ENCODE measurements at regions not wholly inside any gene's neighbourhood (a gene's known extent, or its start where the extent isn't known, plus 50 kb on each side); places are given as distances from the start of the nearest gene placed in this dataset.

- TF ChIP-seq MYNN (IDR thresholded peaks at IDR 0.05) (no peak), MYNN (CRISPR knock-in tag; IDR thresholded peaks at IDR 0.05) (no peak), ZNF316 (IDR thresholded peaks at IDR 0.05) (peak; percentile 80), MAFG (tag; conservative IDR thresholded peaks at IDR 0.05) (0 out of 2 replicates have a peak, but pooled peaks have one; percentile 38), MAFK (IDR thresholded peaks at IDR 0.05; ENCODE audit: low read length) (peak; percentile 87), MAFF (IDR thresholded peaks at IDR 0.05; ENCODE audit: low read length) (peak; percentile 83), C11orf30 (IDR thresholded peaks at IDR 0.05; ENCODE audit: low read depth) (peak; percentile 33; the same call in 1 of the 2 replicates)
- ATAC-seq (no peak), DNase-seq (ENCODE audit: extremely low read depth in 1 of 4, low spot score in 3 of 4) (no peak), FAIRE-seq (no peak)
- H2AFZ ChIP-seq (ENCODE audit: low read depth, low read length): no peak overlapping the region
- no TSS peak for BruUV-seq (replicated peaks)
- H3K9me1 ChIP-seq (ENCODE audit: control insufficient read depth, insufficient read depth, low read length): no peaks in the 10 kb centered on the region
- H3K36me3 ChIP-seq (ENCODE audit: control insufficient read depth, insufficient read depth, low read length): no peaks in the 10 kb centered on the region
- no peaks in the 10 kb centered on the region for H3K79me2 ChIP-seq (ENCODE audit: control insufficient read depth, insufficient read depth, low read length)
- CTCF ChIA-PET (ENCODE audit: low intra/inter-chr PET ratio): no interaction called here
- intact Hi-C loops (cut with micrococcal nuclease) (no loop called here), in situ Hi-C loops (cut with MboI) (no loop called here)
- H3K27ac ChIP-seq (ENCODE audit: extremely low read depth, low read depth, low read length): no peak overlapping the region
- 0% methylated on average over 1 of the region's 1 CpG for WGBS (ENCODE audit: insufficient coverage, low coverage, missing lambda C conversion rate)
- no peak overlapping the region for H3K4me3 ChIP-seq
- POLR2A ChIA-PET: no interaction called here
- H3K4me2 ChIP-seq (ENCODE audit: insufficient read depth, low read length): no peak overlapping the region
- H3K9ac ChIP-seq (ENCODE audit: insufficient read depth in 1 of 2, low read depth in 2 of 2, low read length in 2 of 2): no peak overlapping the region
- H3K4me1 ChIP-seq (replicated peaks in 1 of 2; ENCODE audit: control insufficient read depth in 2 of 2, insufficient read depth in 2 of 2, low read length in 2 of 2): no peaks in the 10 kb centered on the region
- H4K20me1 ChIP-seq (replicated peaks; ENCODE audit: control insufficient read depth, insufficient read depth, low read length): no peaks in the 10 kb centered on the region
- H3K9me3 ChIP-seq (replicated peaks; ENCODE audit: control insufficient read depth, insufficient read depth, low read depth, low read length): no peaks in the 10 kb centered on the region
- no peaks in the 10 kb centered on the region for H3K27me3 ChIP-seq (ENCODE audit: control insufficient read depth in 2 of 2, insufficient read depth in 2 of 2, low read length in 2 of 2)
Measured at GRCh38 chr12:60819794-60820193, 1224.0 kb downstream of the SLC16A7 start.

- H3K27ac ChIP-seq (ENCODE audit: extremely low read depth, low read depth, low read length): no peak overlapping the region
- H3K27me3 ChIP-seq (ENCODE audit: control insufficient read depth in 2 of 2, insufficient read depth in 2 of 2, low read length in 2 of 2): no peaks in the 10 kb centered on the region
- FAIRE-seq (no peak), DNase-seq (ENCODE audit: extremely low read depth in 1 of 4, low spot score in 3 of 4) (no peak), ATAC-seq (no peak)
- no peaks in the 10 kb centered on the region for H3K36me3 ChIP-seq (ENCODE audit: control insufficient read depth, insufficient read depth, low read length)
- H3K9me1 ChIP-seq (ENCODE audit: control insufficient read depth, insufficient read depth, low read length): no peaks in the 10 kb centered on the region
- no peaks in the 10 kb centered on the region for H3K79me2 ChIP-seq (ENCODE audit: control insufficient read depth, insufficient read depth, low read length)
- no TSS peak for BruUV-seq (replicated peaks)
- H3K9ac ChIP-seq (ENCODE audit: insufficient read depth in 1 of 2, low read depth in 2 of 2, low read length in 2 of 2): no peak overlapping the region
- no peak for TF ChIP-seq RNF2 (IDR thresholded peaks at IDR 0.05)
- H3K4me1 ChIP-seq (replicated peaks in 1 of 2; ENCODE audit: control insufficient read depth in 2 of 2, insufficient read depth in 2 of 2, low read length in 2 of 2): no peaks in the 10 kb centered on the region
- H3K4me2 ChIP-seq (ENCODE audit: insufficient read depth, low read length): no peak overlapping the region
- H3K4me3 ChIP-seq: no peak overlapping the region
- POLR2A ChIA-PET: no interaction called here
- H3K9me3 ChIP-seq (replicated peaks; ENCODE audit: control insufficient read depth, insufficient read depth, low read depth, low read length): no peaks in the 10 kb centered on the region
- H2AFZ ChIP-seq (ENCODE audit: low read depth, low read length): no peak overlapping the region
- 2% methylated on average over 4 of the region's 4 CpGs for WGBS (ENCODE audit: insufficient coverage, low coverage, missing lambda C conversion rate)
- CTCF ChIA-PET (ENCODE audit: low intra/inter-chr PET ratio): no interaction called here
- intact Hi-C loops (cut with micrococcal nuclease) (no loop called here), in situ Hi-C loops (cut with MboI) (no loop called here)
- no peaks in the 10 kb centered on the region for H4K20me1 ChIP-seq (replicated peaks; ENCODE audit: control insufficient read depth, insufficient read depth, low read length)
Measured at GRCh38 chr12:60822580-60822979, 1226.8 kb downstream of the SLC16A7 start.

Measured in K562 (cell line).